ENCODE measurements at regions not wholly inside any gene's neighbourhood (a gene's known extent, or its start where the extent isn't known, plus 50 kb on each side); places are given as distances from the start of the nearest gene placed in this dataset.

- Histone ChIP-seq H3K27me3 (no peaks in the 10 kb centered on the region), H3K36me3 (no peaks in the 10 kb centered on the region), H3K9me3 (no peaks in the 10 kb centered on the region), H3K4me3 (ENCODE audit: low read depth in 1 of 2, low read length in 1 of 2) (no peak overlapping the region), H3K4me1 (ENCODE audit: control insufficient read depth in 1 of 2, insufficient read depth in 1 of 2, low read depth in 1 of 2, low read length in 1 of 2) (no peaks in the 10 kb centered on the region), H3K27ac (no peak overlapping the region)
- TF ChIP-seq CTCF (IDR thresholded peaks at IDR 0.05) = no peak
Observed at GRCh38 chr2:153028626-153029025, 310.2 kb downstream of the ARL6IP6 start.

- no peak for TF ChIP-seq CTCF (IDR thresholded peaks at IDR 0.05)
- no peaks in the 10 kb centered on the region for H3K27me3 ChIP-seq
- H3K36me3 ChIP-seq = no peaks in the 10 kb centered on the region
- no peaks in the 10 kb centered on the region for H3K9me3 ChIP-seq
- no peak overlapping the region for H3K27ac ChIP-seq
- no peaks in the 10 kb centered on the region for H3K4me1 ChIP-seq (ENCODE audit: control insufficient read depth in 1 of 2, insufficient read depth in 1 of 2, low read depth in 1 of 2, low read length in 1 of 2)
- no peak overlapping the region for H3K4me3 ChIP-seq (ENCODE audit: low read depth in 1 of 2, low read length in 1 of 2)
Observed at GRCh38 chr2:153027533-153027932, 309.1 kb downstream of the ARL6IP6 start.

GRCh38 chr2:153020201-153020600 is 301.8 kb downstream of the ARL6IP6 start:
- no peaks in the 10 kb centered on the region for H3K9me3 ChIP-seq
- no peak for TF ChIP-seq CTCF (IDR thresholded peaks at IDR 0.05)
- H3K36me3 ChIP-seq = no peaks in the 10 kb centered on the region
- no peaks in the 10 kb centered on the region for H3K4me1 ChIP-seq (ENCODE audit: control insufficient read depth in 1 of 2, insufficient read depth in 1 of 2, low read depth in 1 of 2, low read length in 1 of 2)
- H3K27ac ChIP-seq = no peak overlapping the region
- no peak overlapping the region for H3K4me3 ChIP-seq (ENCODE audit: low read depth in 1 of 2, low read length in 1 of 2)
- H3K27me3 ChIP-seq = no peaks in the 10 kb centered on the region

- H3K27me3 ChIP-seq = no peaks in the 10 kb centered on the region
- H3K4me3 ChIP-seq (ENCODE audit: low read depth in 1 of 2, low read length in 1 of 2) = no peak overlapping the region
- no peaks in the 10 kb centered on the region for H3K4me1 ChIP-seq (ENCODE audit: control insufficient read depth in 1 of 2, insufficient read depth in 1 of 2, low read depth in 1 of 2, low read length in 1 of 2)
- H3K27ac ChIP-seq = no peak overlapping the region
- H3K36me3 ChIP-seq = no peaks in the 10 kb centered on the region
- TF ChIP-seq CTCF (IDR thresholded peaks at IDR 0.05) = no peak
- H3K9me3 ChIP-seq = no peaks in the 10 kb centered on the region
Observed at GRCh38 chr2:153005071-153005730, 286.8 kb downstream of the ARL6IP6 start.

GRCh38 chr2:153004627-153005026 is 286.2 kb downstream of the ARL6IP6 start:
- H3K27me3 ChIP-seq = no peaks in the 10 kb centered on the region
- no peak overlapping the region for H3K27ac ChIP-seq
- no peak overlapping the region for H3K4me3 ChIP-seq (ENCODE audit: low read depth in 1 of 2, low read length in 1 of 2)
- H3K4me1 ChIP-seq (ENCODE audit: control insufficient read depth in 1 of 2, insufficient read depth in 1 of 2, low read depth in 1 of 2, low read length in 1 of 2) = no peaks in the 10 kb centered on the region
- no peaks in the 10 kb centered on the region for H3K9me3 ChIP-seq
- no peaks in the 10 kb centered on the region for H3K36me3 ChIP-seq
- TF ChIP-seq CTCF (IDR thresholded peaks at IDR 0.05) = no peak

All from neutrophil (primary cell).